ENCODE measurements at regions not wholly inside any gene's neighbourhood (a gene's known extent, or its start where the extent isn't known, plus 50 kb on each side); places are given as distances from the start of the nearest gene placed in this dataset.
"Not testable (repeated sequence)": the region's sequence is repeated elsewhere in the genome, so short reads cannot be mapped to it uniquely, and the experiment has no call there.

- TF ChIP-seq ZBTB20, REST (tag by site-specific recombination; IDR thresholded peaks at IDR 0.05): not testable (repeated sequence)
Observed at GRCh38 chr6:60444532-60444931, 1841.5 kb downstream of the KHDRBS2 start.
